ENCODE measurements at regions not wholly inside any gene's neighbourhood (a gene's known extent, or its start where the extent isn't known, plus 50 kb on each side); places are given as distances from the start of the nearest gene placed in this dataset.

DNA sequence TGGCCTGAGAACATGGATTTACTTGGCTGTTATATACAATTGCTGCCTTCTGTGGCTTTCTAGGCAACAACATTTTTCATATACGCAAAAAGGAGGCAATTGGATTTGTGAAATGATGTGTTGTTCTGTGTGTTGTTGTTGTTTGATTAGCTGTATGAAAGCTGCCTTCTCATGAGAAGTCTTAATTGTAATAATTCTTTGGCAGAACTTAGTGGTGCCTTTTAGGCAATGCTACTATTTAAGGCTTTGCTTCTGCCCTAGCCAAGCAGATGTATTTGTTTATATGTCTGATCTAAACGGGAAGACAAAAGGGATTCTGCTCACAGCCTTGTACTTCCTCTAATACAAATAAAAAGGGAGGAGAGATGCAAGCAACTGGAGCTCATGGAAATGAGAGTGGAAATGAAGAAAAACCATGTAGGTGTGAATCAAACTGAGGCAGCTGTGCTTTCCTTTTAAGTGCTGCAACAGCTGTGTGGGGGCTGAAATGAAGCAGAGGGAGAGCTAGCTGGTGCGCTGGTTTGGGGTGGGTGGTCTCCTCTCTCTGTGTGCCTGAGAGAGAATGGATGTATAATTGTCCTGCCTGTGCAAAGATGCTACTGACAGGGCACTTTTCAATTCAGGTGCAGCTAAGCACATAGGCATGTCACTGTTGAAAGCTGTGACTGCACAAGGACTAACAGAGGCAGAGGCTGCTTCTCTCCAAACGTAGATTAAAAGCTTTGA is 386.9 kb upstream of the MAN1A1 start:
- TF ChIP-seq TAF1 (IDR thresholded peaks at IDR 0.05; ENCODE audit: borderline replicate concordance, insufficient read depth, low read length) (no peak), SIN3A (IDR thresholded peaks at IDR 0.05; ENCODE audit: borderline replicate concordance, insufficient read depth, low read length) (no peak)

DNA sequence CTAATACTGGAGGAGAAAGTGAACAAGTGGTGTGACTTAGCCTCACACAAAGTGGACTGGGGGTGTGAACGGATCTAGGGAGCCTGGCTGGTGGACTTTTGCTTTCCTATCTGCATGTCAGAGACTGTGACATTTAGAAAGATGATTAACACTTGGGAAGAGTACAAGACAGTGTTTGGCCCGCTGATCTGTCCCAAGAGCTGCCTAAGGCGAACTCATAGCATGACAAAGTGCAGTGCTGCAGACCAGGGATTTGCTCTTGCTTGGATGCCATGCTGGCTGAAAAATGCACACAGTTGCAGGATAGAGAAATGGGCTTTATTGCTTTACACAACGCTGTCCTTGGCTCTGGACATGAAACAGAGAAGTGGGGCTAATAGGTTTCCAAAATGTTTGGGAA is 386.0 kb upstream of the MAN1A1 start:
- no peak for TF ChIP-seq POLR2AphosphoS5 (IDR thresholded peaks at IDR 0.05; ENCODE audit: low read depth, low read length)
- no peak for TF ChIP-seq TAF1 (IDR thresholded peaks at IDR 0.05; ENCODE audit: borderline replicate concordance, insufficient read depth, low read length)
- TF ChIP-seq, protein P1, sequence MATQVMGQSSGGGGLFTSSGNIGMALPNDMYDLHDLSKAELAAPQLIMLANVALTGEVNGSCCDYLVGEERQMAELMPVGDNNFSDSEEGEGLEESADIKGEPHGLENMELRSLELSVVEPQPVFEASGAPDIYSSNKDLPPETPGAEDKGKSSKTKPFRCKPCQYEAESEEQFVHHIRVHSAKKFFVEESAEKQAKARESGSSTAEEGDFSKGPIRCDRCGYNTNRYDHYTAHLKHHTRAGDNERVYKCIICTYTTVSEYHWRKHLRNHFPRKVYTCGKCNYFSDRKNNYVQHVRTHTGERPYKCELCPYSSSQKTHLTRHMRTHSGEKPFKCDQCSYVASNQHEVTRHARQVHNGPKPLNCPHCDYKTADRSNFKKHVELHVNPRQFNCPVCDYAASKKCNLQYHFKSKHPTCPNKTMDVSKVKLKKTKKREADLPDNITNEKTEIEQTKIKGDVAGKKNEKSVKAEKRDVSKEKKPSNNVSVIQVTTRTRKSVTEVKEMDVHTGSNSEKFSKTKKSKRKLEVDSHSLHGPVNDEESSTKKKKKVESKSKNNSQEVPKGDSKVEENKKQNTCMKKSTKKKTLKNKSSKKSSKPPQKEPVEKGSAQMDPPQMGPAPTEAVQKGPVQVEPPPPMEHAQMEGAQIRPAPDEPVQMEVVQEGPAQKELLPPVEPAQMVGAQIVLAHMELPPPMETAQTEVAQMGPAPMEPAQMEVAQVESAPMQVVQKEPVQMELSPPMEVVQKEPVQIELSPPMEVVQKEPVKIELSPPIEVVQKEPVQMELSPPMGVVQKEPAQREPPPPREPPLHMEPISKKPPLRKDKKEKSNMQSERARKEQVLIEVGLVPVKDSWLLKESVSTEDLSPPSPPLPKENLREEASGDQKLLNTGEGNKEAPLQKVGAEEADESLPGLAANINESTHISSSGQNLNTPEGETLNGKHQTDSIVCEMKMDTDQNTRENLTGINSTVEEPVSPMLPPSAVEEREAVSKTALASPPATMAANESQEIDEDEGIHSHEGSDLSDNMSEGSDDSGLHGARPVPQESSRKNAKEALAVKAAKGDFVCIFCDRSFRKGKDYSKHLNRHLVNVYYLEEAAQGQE (IDR thresholded peaks at IDR 0.05; ENCODE audit: insufficient read depth in 1 of 2, low read depth in 2 of 2, low read length in 2 of 2): no peak
- no peak for TF ChIP-seq FOXP2 (optimal IDR thresholded peaks at IDR 0.05; ENCODE audit: borderline replicate concordance, extremely low read depth, extremely low read length, insufficient read depth)
- no peak for TF ChIP-seq SIN3A (IDR thresholded peaks at IDR 0.05; ENCODE audit: borderline replicate concordance, insufficient read depth, low read length)

DNA sequence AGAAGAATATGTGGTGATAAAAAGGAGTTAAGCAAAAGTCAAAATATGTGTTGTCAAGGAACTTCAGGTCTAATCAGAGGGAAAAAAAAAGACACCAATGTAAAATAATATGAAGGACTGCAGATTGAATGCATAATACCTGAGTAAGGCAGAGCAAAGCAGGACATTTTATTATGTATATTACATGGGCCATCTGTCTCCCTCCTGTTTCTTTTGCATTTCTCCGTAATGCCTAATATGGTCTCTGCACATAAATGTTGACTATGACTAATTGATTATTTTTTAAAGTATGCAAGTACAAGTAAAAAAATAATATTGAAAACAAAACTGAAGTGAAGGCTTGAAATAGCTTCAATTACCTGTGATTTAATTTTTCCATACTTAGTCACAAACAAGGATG is 384.7 kb upstream of the MAN1A1 start:
- TF ChIP-seq, protein P1 (IDR thresholded peaks at IDR 0.05; ENCODE audit: insufficient read depth in 1 of 2, low read depth in 2 of 2, low read length in 2 of 2): no peak
- TF ChIP-seq FOXP2 (optimal IDR thresholded peaks at IDR 0.05; ENCODE audit: borderline replicate concordance, extremely low read depth, extremely low read length, insufficient read depth) (no peak), TAF1 (IDR thresholded peaks at IDR 0.05; ENCODE audit: borderline replicate concordance, insufficient read depth, low read length) (no peak), SIN3A (IDR thresholded peaks at IDR 0.05; ENCODE audit: borderline replicate concordance, insufficient read depth, low read length) (no peak), POLR2AphosphoS5 (IDR thresholded peaks at IDR 0.05; ENCODE audit: low read depth, low read length) (no peak)

DNA sequence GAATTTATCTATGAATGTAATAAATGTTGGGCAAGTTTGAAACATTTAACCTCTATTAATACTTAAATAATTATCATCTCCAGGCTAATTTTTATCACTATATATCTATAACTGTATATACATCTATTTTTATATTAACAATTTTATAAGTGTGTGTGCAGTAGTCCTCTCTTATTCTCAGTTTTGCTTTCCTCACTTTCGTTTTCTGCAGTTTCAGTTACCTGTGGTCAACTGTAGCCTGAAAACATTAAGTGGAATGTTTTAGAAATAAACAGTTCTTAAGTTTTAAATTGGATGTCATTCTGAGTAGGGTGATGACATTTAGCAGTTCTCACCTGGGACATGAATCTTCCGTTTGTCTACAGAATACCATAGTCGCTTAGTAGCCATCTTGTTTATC is 379.4 kb upstream of the MAN1A1 start:
- TF ChIP-seq TAF1 (IDR thresholded peaks at IDR 0.05; ENCODE audit: borderline replicate concordance, insufficient read depth, low read length): no peak
- TF ChIP-seq POLR2AphosphoS5 (IDR thresholded peaks at IDR 0.05; ENCODE audit: low read depth, low read length): no peak
- TF ChIP-seq FOXP2 (optimal IDR thresholded peaks at IDR 0.05; ENCODE audit: borderline replicate concordance, extremely low read depth, extremely low read length, insufficient read depth): no peak

DNA sequence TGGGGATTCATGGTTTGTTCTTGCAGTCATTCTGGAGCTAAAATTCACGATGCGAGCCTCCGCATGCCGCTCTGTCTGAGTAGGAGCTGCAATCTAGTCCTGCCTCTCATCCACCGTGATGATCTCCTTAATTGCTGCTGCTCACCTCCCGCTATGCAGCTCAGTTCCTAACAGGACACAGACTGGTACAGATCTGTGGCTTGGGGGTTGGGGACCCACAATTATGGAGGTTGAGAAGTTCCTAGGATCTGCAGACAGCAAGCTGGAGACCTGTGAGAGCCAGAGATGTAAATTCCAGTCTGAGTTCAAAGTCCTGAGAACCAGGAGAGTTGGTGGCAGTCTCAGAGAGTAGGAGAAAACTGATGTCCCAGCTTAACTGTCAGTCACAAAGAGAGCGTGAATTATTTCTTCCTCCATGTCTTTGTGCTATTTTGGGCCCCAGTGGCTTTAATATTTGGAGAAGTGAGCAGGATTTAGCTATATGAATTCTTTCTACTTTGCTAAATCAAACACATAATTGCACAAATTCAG is 378.7 kb upstream of the MAN1A1 start:
- TF ChIP-seq FOXP2 (optimal IDR thresholded peaks at IDR 0.05; ENCODE audit: borderline replicate concordance, extremely low read depth, extremely low read length, insufficient read depth) (no peak), POLR2AphosphoS5 (IDR thresholded peaks at IDR 0.05; ENCODE audit: low read depth, low read length) (no peak), SIN3A (IDR thresholded peaks at IDR 0.05; ENCODE audit: borderline replicate concordance, insufficient read depth, low read length) (no peak), TAF1 (IDR thresholded peaks at IDR 0.05; ENCODE audit: borderline replicate concordance, insufficient read depth, low read length) (no peak)
- TF ChIP-seq, protein P1 (IDR thresholded peaks at IDR 0.05; ENCODE audit: insufficient read depth in 1 of 2, low read depth in 2 of 2, low read length in 2 of 2): no peak

DNA sequence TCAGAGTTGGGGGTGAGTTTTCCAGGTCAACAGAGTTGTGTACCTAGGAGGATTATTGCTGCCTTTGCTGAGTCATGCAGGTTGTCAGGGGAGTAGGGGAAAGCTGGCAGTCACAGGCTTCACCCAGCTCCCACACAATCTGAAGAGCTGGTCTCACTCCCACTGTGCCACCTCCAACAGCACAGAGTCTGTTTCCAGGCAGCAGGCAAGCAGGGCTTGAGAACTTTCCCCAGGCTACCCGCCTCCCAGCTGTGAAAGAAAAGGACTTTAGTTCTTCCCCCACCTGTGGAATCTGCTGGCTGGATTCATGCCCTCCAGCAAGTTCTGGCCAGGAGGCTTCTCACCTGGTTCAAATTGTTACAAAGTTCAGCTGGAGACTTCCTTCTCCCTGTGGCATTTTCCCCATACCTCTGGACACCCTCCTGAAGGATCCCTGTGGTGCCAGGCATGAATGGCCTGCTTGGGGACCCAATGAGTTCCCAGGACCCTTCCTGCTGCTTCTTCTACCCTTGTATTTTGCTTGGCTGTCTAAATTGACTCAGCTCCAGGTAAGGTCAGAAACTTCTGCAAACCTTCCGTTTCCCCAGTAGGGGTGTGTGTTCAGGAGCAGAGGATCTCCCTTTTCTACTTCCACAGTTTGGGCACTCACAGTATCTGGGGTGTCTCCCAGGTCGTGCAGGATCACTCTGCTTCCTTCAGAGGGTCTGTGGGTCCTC is 378.1 kb upstream of the MAN1A1 start:
- no peak for TF ChIP-seq POLR2AphosphoS5 (IDR thresholded peaks at IDR 0.05; ENCODE audit: low read depth, low read length)
- TF ChIP-seq FOXP2 (optimal IDR thresholded peaks at IDR 0.05; ENCODE audit: borderline replicate concordance, extremely low read depth, extremely low read length, insufficient read depth): no peak
- TF ChIP-seq, protein P1 (IDR thresholded peaks at IDR 0.05; ENCODE audit: insufficient read depth in 1 of 2, low read depth in 2 of 2, low read length in 2 of 2): no peak
- no peak for TF ChIP-seq TAF1 (IDR thresholded peaks at IDR 0.05; ENCODE audit: borderline replicate concordance, insufficient read depth, low read length)
- TF ChIP-seq SIN3A (IDR thresholded peaks at IDR 0.05; ENCODE audit: borderline replicate concordance, insufficient read depth, low read length): no peak

All from PFSK-1 (cell line).